ENCODE measurements at regions not wholly inside any gene's neighbourhood (a gene's known extent, or its start where the extent isn't known, plus 50 kb on each side); places are given as distances from the start of the nearest gene placed in this dataset.

DNA sequence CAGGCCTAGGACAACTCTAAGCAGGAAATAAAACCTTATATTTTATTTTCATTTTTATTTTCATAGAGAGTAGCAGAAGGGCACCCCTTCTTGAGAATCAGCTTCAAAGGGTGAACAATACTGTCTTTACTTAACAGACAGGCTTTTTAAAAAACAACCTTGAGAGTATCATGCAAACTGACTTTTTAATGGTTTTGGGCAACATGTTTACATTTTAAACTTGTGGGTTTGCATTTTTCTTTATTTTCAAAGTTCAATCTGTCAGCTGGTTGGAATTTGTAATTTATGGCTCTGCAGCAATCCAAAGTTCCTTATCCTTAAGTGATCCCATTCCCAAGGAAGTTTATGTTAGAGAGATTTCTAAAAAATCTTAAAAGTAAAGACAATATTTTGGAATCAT lies 392.3 kb upstream of the ADAMTS5 start:
- H3K4me1 ChIP-seq (ENCODE audit: control insufficient read depth, insufficient read depth, low read length) = no peaks in the 10 kb centered on the region
- no peaks in the 10 kb centered on the region for H3K4me1 Mint-ChIP-seq

GRCh38 chr21:27352885-27353284 lies 386.0 kb upstream of the ADAMTS5 start:
- H3K36me3 ChIP-seq (ENCODE audit: control insufficient read depth, insufficient read depth, low read length) = no peaks in the 10 kb centered on the region
- Mint-ChIP-seq H3K27me3 (ENCODE audit: insufficient read depth) (peaks cover 5% of the 10 kb centered on the region), H3K4me3 (no peak overlapping the region), H3K4me1 (no peaks in the 10 kb centered on the region), H3K36me3 (ENCODE audit: low read depth) (no peaks in the 10 kb centered on the region), H3K27ac (no peak overlapping the region), H3K9me3 (no peaks in the 10 kb centered on the region)
- H3K9ac ChIP-seq (ENCODE audit: extremely low read depth, low read length, poor library complexity, severe bottlenecking) = no peak overlapping the region
- no peak for DNase-seq
- no peaks in the 10 kb centered on the region for H3K4me1 ChIP-seq (ENCODE audit: control insufficient read depth, insufficient read depth, low read length)
- H3K9me3 ChIP-seq (ENCODE audit: control insufficient read depth, low read length) = no peaks in the 10 kb centered on the region
- TF ChIP-seq, protein P1, sequence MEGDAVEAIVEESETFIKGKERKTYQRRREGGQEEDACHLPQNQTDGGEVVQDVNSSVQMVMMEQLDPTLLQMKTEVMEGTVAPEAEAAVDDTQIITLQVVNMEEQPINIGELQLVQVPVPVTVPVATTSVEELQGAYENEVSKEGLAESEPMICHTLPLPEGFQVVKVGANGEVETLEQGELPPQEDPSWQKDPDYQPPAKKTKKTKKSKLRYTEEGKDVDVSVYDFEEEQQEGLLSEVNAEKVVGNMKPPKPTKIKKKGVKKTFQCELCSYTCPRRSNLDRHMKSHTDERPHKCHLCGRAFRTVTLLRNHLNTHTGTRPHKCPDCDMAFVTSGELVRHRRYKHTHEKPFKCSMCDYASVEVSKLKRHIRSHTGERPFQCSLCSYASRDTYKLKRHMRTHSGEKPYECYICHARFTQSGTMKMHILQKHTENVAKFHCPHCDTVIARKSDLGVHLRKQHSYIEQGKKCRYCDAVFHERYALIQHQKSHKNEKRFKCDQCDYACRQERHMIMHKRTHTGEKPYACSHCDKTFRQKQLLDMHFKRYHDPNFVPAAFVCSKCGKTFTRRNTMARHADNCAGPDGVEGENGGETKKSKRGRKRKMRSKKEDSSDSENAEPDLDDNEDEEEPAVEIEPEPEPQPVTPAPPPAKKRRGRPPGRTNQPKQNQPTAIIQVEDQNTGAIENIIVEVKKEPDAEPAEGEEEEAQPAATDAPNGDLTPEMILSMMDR (conservative IDR thresholded peaks at IDR 0.05) = no peak
- no peak overlapping the region for H3K4me3 ChIP-seq (ENCODE audit: low read length)
- no peak overlapping the region for H3K27ac ChIP-seq (ENCODE audit: low read depth, low read length)
- no peaks in the 10 kb centered on the region for H3K27me3 ChIP-seq (ENCODE audit: control insufficient read depth, insufficient read depth, low read length, poor library complexity, severe bottlenecking)

More for the DNA sequence above, 392.3 kb upstream of the ADAMTS5 start:
- Histone ChIP-seq H3K4me3 (ENCODE audit: low read length) (no peak overlapping the region), H3K9ac (ENCODE audit: extremely low read depth, low read length, poor library complexity, severe bottlenecking) (no peak overlapping the region), H3K9me3 (ENCODE audit: control insufficient read depth, low read length) (no peaks in the 10 kb centered on the region), H3K27ac (ENCODE audit: low read depth, low read length) (no peak overlapping the region), H3K27me3 (ENCODE audit: control insufficient read depth, insufficient read depth, low read length, poor library complexity, severe bottlenecking) (no peaks in the 10 kb centered on the region), H3K36me3 (ENCODE audit: control insufficient read depth, insufficient read depth, low read length) (no peaks in the 10 kb centered on the region)
- Mint-ChIP-seq H3K27me3 (ENCODE audit: insufficient read depth) (peaks cover 5% of the 10 kb centered on the region), H3K27ac (no peak overlapping the region), H3K36me3 (ENCODE audit: low read depth) (no peaks in the 10 kb centered on the region), H3K4me3 (no peak overlapping the region), H3K9me3 (no peaks in the 10 kb centered on the region)
- DNase-seq = no peak
- TF ChIP-seq, protein P1 (conservative IDR thresholded peaks at IDR 0.05) = no peak

GRCh38 chr21:27346041-27346448 lies 379.2 kb upstream of the ADAMTS5 start:
- no peak overlapping the region for H3K27ac ChIP-seq (ENCODE audit: low read depth, low read length)

More at GRCh38 chr21:27346041-27346448, 379.2 kb upstream of the ADAMTS5 start:
- H3K27me3 Mint-ChIP-seq (ENCODE audit: insufficient read depth) = no peaks in the 10 kb centered on the region
- H3K27ac Mint-ChIP-seq = no peak overlapping the region
- no peaks in the 10 kb centered on the region for H3K36me3 Mint-ChIP-seq (ENCODE audit: low read depth)
- Histone ChIP-seq H3K9ac (ENCODE audit: extremely low read depth, low read length, poor library complexity, severe bottlenecking) (no peak overlapping the region), H3K4me1 (ENCODE audit: control insufficient read depth, insufficient read depth, low read length) (no peaks in the 10 kb centered on the region), H3K9me3 (ENCODE audit: control insufficient read depth, low read length) (no peaks in the 10 kb centered on the region), H3K27me3 (ENCODE audit: control insufficient read depth, insufficient read depth, low read length, poor library complexity, severe bottlenecking) (no peaks in the 10 kb centered on the region), H3K36me3 (ENCODE audit: control insufficient read depth, insufficient read depth, low read length) (no peaks in the 10 kb centered on the region), H3K4me3 (ENCODE audit: low read length) (no peak overlapping the region)
- no peaks in the 10 kb centered on the region for H3K9me3 Mint-ChIP-seq
- no peak for DNase-seq
- 95 to 100% methylated on average over 1 to 2 of the region's 2 CpGs for WGBS, 2 experiments (ENCODE audit: insufficient coverage in 1 of 2, insufficient read length in 1 of 2)
- TF ChIP-seq, protein P1 (conservative IDR thresholded peaks at IDR 0.05) = no peak
- H3K4me1 Mint-ChIP-seq = no peaks in the 10 kb centered on the region
- H3K4me3 Mint-ChIP-seq = no peak overlapping the region

Data from endodermal cell (in vitro differentiated cells).